ENCODE measurements at regions not wholly inside any gene's neighbourhood (a gene's known extent, or its start where the extent isn't known, plus 50 kb on each side); places are given as distances from the start of the nearest gene placed in this dataset.

DNA sequence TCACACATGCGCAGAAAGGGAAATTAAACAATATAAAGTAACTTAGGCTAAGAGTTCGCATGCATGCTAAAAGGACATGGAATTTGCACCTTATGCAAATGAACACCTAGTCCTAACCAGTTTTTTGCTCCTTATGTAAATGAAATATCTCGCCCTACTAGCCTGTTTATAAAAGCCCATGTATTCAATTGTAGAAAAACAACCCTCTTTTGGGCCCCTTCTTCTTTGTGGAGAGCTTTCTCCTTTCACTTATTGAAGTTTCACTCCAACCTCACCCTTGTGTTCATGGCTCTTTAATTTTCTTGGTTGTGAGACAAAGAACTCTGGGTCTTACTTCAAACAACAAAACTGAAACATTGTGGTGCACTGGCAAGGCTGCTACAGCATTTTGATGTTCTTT, 333.4 kb upstream of the ATXN7L3B start (continued):
- TF ChIP-seq, protein P1, sequence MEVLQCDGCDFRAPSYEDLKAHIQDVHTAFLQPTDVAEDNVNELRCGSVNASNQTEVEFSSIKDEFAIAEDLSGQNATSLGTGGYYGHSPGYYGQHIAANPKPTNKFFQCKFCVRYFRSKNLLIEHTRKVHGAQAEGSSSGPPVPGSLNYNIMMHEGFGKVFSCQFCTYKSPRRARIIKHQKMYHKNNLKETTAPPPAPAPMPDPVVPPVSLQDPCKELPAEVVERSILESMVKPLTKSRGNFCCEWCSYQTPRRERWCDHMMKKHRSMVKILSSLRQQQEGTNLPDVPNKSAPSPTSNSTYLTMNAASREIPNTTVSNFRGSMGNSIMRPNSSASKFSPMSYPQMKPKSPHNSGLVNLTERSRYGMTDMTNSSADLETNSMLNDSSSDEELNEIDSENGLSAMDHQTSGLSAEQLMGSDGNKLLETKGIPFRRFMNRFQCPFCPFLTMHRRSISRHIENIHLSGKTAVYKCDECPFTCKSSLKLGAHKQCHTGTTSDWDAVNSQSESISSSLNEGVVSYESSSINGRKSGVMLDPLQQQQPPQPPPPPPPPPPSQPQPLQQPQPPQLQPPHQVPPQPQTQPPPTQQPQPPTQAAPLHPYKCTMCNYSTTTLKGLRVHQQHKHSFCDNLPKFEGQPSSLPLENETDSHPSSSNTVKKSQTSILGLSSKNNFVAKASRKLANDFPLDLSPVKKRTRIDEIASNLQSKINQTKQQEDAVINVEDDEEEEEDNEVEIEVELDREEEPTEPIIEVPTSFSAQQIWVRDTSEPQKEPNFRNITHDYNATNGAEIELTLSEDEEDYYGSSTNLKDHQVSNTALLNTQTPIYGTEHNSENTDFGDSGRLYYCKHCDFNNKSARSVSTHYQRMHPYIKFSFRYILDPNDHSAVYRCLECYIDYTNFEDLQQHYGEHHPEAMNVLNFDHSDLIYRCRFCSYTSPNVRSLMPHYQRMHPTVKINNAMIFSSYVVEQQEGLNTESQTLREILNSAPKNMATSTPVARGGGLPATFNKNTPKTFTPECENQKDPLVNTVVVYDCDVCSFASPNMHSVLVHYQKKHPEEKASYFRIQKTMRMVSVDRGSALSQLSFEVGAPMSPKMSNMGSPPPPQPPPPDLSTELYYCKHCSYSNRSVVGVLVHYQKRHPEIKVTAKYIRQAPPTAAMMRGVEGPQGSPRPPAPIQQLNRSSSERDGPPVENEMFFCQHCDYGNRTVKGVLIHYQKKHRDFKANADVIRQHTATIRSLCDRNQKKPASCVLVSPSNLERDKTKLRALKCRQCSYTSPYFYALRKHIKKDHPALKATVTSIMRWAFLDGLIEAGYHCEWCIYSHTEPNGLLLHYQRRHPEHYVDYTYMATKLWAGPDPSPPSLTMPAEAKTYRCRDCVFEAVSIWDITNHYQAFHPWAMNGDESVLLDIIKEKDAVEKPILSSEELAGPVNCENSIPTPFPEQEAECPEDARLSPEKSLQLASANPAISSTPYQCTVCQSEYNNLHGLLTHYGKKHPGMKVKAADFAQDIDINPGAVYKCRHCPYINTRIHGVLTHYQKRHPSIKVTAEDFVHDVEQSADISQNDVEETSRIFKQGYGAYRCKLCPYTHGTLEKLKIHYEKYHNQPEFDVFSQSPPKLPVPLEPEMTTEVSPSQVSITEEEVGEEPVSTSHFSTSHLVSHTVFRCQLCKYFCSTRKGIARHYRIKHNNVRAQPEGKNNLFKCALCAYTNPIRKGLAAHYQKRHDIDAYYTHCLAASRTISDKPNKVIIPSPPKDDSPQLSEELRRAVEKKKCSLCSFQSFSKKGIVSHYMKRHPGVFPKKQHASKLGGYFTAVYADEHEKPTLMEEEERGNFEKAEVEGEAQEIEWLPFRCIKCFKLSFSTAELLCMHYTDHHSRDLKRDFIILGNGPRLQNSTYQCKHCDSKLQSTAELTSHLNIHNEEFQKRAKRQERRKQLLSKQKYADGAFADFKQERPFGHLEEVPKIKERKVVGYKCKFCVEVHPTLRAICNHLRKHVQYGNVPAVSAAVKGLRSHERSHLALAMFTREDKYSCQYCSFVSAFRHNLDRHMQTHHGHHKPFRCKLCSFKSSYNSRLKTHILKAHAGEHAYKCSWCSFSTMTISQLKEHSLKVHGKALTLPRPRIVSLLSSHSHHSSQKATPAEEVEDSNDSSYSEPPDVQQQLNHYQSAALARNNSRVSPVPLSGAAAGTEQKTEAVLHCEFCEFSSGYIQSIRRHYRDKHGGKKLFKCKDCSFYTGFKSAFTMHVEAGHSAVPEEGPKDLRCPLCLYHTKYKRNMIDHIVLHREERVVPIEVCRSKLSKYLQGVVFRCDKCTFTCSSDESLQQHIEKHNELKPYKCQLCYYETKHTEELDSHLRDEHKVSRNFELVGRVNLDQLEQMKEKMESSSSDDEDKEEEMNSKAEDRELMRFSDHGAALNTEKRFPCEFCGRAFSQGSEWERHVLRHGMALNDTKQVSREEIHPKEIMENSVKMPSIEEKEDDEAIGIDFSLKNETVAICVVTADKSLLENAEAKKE (CRISPR knock-in tag; IDR thresholded peaks at IDR 0.05), result no peak
- TF ChIP-seq CREB1 (CRISPR knock-in tag; IDR thresholded peaks at IDR 0.05; ENCODE audit: low read depth), result no peak

DNA sequence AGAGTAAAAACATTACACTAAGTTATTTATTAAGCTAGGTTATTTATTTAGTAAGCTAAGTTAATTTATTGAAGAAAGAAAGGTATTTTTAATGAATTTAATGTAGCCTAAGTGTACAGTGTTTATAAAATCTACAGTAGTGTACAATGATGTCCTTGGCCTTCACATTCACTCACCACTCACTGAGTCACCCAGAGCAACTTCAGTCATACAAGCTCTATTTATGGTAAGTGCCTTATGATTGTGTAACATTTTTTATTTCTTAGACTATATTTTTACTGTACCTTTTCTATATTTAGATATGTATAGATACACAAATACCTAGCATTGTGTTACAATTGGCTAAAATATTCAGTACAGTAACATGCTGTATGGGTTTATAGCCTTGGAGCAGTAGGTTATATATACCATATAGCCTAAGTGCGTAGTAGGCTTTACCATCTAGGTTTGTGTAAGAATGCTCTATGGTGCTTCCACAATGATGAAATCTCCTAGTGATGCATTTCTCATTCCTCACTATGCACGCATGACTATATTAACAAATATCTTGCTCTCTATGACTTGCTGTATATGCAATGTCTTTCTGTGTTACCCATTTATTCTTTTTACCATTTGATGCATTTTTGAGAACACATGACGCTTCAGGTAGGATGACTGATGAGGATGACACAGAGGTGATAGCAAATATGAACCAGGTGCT, 309.6 kb upstream of the ATXN7L3B start:
- Mint-ChIP-seq H3K36me3 (ENCODE audit: low read depth) (no peaks in the 10 kb centered on the region), H3K27ac (no peak overlapping the region), H3K4me3 (no peak overlapping the region), H3K4me1 (no peaks in the 10 kb centered on the region), H3K27me3 (ENCODE audit: insufficient read depth, low read depth, poor library complexity) (no peaks in the 10 kb centered on the region), H3K9me3 (no peaks in the 10 kb centered on the region)
- Histone ChIP-seq H3F3A (replicated peaks; ENCODE audit: low read depth) (no peaks in the 10 kb centered on the region), H3K79me2 (replicated peaks; ENCODE audit: insufficient read depth) (no peaks in the 10 kb centered on the region), H4K20me1 (replicated peaks; ENCODE audit: insufficient read depth) (no peaks in the 10 kb centered on the region), H3K9me2 (ENCODE audit: insufficient read depth) (peaks cover 7% of the 10 kb centered on the region; the same call in 1 of the 2 replicates), H3K4me2 (no peak overlapping the region), H3K36me3 (ENCODE audit: insufficient read depth) (no peaks in the 10 kb centered on the region), H3K4me1 (ENCODE audit: insufficient read depth) (no peaks in the 10 kb centered on the region), H3K4me3 (no peak overlapping the region), H3K27ac (ENCODE audit: low read depth) (no peak overlapping the region), H2AFZ (no peak overlapping the region), H3K27me3 (ENCODE audit: insufficient read depth) (no peaks in the 10 kb centered on the region)
- no peak for DNase-seq (ENCODE audit: low spot score)
- ATAC-seq, result no peak
- TF ChIP-seq ZNF331 (CRISPR knock-in tag; IDR thresholded peaks at IDR 0.05; ENCODE audit: low read depth) (no peak), STAT1 (IDR thresholded peaks at IDR 0.05; ENCODE audit: unreplicated experiment) (no peak), POLR2AphosphoS5 (IDR thresholded peaks at IDR 0.05; ENCODE audit: low read depth) (no peak), JUNB (IDR thresholded peaks at IDR 0.05; ENCODE audit: unreplicated experiment) (no peak), ZNF114 (CRISPR knock-in tag; IDR thresholded peaks at IDR 0.05) (no peak), CREB1 (CRISPR knock-in tag; IDR thresholded peaks at IDR 0.05; ENCODE audit: low read depth) (no peak), EZH2 (IDR thresholded peaks at IDR 0.05; ENCODE audit: low read depth, unreplicated experiment) (no peak)
- TF ChIP-seq, protein P2, sequence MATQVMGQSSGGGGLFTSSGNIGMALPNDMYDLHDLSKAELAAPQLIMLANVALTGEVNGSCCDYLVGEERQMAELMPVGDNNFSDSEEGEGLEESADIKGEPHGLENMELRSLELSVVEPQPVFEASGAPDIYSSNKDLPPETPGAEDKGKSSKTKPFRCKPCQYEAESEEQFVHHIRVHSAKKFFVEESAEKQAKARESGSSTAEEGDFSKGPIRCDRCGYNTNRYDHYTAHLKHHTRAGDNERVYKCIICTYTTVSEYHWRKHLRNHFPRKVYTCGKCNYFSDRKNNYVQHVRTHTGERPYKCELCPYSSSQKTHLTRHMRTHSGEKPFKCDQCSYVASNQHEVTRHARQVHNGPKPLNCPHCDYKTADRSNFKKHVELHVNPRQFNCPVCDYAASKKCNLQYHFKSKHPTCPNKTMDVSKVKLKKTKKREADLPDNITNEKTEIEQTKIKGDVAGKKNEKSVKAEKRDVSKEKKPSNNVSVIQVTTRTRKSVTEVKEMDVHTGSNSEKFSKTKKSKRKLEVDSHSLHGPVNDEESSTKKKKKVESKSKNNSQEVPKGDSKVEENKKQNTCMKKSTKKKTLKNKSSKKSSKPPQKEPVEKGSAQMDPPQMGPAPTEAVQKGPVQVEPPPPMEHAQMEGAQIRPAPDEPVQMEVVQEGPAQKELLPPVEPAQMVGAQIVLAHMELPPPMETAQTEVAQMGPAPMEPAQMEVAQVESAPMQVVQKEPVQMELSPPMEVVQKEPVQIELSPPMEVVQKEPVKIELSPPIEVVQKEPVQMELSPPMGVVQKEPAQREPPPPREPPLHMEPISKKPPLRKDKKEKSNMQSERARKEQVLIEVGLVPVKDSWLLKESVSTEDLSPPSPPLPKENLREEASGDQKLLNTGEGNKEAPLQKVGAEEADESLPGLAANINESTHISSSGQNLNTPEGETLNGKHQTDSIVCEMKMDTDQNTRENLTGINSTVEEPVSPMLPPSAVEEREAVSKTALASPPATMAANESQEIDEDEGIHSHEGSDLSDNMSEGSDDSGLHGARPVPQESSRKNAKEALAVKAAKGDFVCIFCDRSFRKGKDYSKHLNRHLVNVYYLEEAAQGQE (IDR thresholded peaks at IDR 0.05; ENCODE audit: unreplicated experiment), result no peak

All from GM23338 (cell line).